ENCODE measurements at regions not wholly inside any gene's neighbourhood (a gene's known extent, or its start where the extent isn't known, plus 50 kb on each side); places are given as distances from the start of the nearest gene placed in this dataset.
A peak's percentile ranks its signal among the peaks of the same experiment; 100 is the strongest.

DNA sequence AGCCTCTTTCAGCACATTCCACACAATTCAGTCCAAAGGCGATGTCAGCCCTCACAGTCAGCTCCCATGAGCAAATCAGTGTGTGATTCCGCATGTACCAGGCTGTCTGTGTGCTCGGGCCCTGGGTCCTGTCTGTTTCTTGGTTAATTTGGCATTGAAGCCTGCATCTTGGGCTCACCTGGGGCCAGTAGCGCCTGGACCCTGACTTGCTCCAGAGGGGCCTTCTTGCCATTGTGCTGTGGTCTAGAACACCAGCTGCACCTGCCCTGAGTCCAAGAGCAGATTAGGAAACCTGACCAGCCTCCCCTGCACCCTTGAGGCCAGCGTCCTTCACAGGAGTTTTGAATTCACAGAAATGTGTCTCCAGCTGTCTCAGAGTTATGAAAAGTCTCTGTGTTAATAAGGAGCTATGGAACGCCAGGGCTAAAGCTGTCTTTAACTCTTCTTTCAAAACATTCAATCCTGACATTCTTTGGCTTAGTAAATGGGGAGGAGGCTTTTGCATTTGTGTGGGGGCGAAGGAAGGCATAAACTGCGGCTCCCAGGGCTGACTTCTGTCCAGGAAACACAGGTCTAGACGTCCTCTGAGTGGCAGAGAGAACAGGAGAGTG, 102.2 kb downstream of the ARF6 start:
- no peak for FAIRE-seq
- DNase-seq (ENCODE audit: low spot score in 2 of 2), result no peak

DNA sequence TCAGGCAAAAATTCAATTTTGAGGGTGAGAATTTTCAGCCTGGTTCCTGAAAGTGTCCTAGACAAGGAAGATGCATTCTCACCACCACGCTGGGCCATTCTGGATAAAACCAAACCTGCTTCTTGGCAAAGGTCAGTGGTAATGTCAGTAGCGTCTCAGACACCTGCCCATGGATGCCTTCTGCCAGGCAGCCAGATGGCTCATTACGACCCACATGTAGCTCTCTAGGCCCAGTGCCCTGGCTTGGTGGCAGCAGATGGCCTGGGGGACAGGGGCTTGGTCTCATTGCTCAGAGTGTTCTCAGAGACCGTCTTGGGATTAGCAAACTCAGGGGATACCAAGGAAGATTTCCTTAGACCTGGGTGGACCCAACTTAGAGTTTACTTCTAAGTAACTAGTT, 105.1 kb downstream of the ARF6 start:
- FAIRE-seq (no peak), DNase-seq (ENCODE audit: low spot score in 2 of 2) (no peak)

DNA sequence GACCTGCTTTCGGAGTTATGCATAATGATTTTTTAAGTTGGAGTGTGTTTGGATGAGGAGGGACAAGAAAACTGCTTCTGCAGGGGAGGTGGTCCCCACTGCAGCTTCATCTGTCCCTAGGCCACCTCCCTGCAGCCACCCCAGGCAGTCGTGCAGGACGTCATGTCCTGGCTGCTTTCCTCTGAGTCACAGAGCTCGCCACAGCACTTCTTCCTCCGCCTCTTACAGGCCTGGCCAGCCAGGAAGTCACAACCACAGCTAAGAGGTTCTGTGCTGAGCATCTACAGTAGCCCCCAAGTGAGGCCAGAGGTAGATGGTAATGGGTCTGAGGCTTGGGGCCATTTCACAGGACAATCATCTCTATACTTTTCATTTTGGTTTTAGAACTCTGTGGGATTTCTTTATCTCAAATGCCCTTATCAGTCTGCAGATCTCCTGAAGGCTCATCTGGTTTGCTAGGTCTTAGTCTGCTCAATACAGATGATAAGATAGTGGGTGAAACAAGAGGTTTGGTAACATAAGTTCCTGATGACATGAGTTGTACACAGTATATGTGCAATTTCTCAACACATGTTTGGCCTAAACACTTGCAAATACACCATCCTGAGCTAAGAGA, 106.4 kb downstream of the ARF6 start:
- DNase-seq (ENCODE audit: low spot score in 2 of 2) (peak in 1 of 2 donors; percentile 65), FAIRE-seq (no peak)

DNA sequence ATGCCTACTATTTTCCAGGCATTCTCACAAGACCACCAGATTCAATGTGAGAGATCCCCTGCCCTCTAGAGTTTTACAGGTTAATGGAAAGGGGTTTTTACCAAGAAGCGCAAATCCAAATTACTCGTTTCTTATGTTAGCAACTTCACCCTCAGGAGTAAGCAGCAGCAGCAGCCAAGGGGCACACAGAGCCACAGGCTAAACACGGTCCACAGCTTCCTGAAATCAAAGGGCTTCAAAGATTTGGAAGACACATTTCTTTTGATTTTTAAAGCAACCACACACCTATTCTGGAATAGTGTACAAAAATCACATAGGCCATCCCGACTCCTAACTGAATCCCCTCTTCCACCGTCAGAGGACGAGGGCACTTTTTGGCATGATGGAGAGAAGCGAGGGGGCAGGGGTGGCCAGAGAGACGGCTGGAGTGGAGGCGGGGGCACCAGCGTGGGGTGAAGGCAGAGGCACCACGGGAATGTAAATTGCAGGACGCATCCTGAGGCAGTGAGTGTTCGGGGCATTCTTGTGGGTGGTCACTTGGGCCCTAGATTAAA, 107.0 kb downstream of the ARF6 start:
- DNase-seq (ENCODE audit: low spot score in 2 of 2) (no peak), FAIRE-seq (no peak)

DNA sequence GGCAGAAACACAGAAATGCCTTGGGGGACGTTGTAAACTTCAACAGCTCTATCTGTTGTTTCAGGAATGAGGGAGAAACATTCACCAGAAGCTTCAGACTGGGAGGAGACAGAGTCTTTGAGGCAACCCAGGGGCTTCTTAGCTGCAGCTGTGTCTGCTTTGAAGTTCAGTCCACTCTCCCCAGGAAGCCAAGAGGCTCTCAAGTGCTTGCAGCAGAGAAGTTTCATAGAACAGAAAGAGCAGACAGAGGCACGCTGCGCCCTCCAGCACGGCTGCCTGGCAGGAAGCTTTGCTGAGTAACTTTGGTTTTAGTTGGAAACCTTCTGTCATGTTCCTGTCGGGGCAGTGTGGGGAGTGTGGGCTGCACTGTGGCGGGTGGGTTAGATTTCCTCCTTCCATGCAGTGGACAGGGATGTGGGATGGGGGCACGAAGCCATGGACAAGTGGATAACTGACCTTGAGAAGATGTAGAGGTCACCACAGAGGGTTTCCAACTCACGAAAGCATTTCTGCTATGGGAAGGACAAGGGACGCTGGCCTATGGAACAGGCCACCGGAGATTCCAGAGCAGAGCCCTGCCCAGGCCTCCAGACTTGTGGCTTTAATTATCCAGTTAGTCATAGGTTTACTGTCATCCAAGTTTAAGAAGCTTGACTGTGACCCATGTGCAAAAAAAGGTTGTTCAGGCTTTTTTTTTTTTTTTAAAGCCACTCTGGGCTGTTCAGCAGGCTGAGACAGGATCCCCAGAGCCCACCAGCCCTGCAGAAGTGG, 107.7 kb downstream of the ARF6 start:
- DNase-seq (ENCODE audit: low spot score in 2 of 2) (peak in 1 of 2 donors; percentile 42), FAIRE-seq (no peak)

DNA sequence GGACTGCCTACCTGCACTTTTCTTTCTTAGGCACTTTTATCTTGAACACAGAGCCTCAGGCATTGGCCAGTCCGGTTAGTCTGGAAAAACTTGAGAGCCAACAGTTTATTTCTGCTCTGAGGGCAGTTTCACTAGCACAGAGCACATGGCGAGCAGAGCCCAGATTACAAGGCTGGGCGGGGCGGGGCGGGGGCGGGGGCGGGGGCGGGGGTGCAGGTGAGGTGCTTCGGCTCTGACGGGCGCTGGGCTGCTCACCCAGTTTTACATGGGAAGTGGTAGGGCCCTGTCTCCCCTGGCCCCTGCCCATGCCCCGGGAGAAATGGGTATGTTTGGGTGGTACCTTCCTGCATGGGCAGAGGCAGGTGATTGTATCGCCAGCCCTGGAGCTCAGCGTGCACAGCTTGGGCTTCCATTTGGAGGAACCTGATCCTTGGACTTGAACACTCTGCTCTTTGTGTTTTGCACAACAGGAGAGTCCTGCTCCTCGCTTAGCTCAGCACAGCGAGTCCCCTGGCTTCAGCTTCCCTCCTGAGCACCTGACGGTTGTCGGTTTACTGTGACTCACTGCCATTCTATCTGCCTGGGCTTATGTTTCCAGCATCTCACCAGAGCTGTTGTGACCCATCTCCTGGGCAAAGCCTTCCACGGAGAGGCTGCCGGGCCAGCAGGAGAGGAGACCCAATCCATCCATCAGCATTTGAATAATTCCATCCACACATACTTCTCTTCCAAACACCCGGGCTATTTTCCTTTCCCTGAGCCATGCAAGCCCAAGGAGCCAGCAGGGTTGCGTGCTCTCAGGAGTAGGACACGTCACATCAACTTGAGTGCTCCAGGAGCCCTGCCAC, 108.5 kb downstream of the ARF6 start:
- FAIRE-seq, result no peak
- no peak for DNase-seq (ENCODE audit: low spot score in 2 of 2)

DNA sequence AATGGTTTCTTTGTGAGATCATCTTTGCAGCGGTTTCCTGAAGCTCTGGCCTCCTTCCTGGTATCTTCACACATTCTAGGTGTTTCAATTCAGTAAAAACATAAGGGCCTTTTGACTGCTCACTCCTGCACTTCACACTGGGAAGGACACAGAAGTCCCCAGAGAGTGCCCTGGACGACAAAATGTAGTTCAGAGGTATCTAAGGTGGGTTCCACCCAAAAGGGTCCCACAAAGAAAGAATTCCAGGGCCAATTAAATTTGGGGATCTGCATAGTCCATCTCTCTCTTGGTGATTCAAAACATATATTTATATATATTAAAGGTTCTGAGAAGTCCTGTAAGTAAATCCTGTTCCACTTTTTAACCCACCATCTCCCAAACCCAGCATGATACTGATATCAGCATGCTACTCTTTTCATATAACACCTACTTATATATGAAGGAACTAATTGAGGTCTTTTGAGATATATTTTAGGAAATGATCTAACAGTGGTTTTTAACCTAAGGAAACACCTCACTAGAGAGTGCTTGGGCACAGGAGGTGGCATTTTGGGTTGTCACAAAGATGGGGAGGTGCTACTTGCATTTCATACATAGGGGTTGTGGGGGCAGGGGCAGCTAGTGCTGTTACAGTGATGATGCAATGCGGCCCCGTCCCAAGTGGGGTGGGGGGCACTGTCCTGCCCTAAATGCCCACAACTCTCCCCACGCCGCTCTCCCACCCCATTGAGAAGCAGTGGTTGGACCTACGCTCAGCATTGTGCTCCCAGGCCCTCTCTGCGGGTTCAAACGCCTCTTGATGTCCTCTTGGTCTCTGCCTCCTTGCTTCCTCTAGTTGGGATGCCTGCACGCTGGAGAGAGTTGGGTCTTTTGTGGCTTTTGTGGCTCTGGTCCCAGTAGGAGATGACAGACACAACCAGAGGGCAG, 109.4 kb downstream of the ARF6 start:
- DNase-seq (ENCODE audit: low spot score in 2 of 2) (no peak), FAIRE-seq (no peak)

DNA sequence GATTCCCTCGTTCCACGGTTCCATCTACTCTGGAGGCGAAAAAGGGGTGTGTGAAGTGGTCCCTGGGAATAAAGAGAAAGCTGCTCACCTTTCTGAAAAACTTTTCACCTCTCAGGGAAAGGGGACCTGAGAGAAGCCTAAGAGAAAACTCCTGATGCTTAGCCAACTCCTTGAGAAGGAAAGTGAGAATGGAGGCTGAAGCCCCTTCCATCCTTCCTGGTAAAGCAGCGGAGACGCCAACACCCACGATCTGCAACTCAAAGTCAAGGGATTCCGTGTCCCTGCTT, 110.0 kb downstream of the ARF6 start:
- FAIRE-seq, result no peak
- no peak for DNase-seq (ENCODE audit: low spot score in 2 of 2)

DNA sequence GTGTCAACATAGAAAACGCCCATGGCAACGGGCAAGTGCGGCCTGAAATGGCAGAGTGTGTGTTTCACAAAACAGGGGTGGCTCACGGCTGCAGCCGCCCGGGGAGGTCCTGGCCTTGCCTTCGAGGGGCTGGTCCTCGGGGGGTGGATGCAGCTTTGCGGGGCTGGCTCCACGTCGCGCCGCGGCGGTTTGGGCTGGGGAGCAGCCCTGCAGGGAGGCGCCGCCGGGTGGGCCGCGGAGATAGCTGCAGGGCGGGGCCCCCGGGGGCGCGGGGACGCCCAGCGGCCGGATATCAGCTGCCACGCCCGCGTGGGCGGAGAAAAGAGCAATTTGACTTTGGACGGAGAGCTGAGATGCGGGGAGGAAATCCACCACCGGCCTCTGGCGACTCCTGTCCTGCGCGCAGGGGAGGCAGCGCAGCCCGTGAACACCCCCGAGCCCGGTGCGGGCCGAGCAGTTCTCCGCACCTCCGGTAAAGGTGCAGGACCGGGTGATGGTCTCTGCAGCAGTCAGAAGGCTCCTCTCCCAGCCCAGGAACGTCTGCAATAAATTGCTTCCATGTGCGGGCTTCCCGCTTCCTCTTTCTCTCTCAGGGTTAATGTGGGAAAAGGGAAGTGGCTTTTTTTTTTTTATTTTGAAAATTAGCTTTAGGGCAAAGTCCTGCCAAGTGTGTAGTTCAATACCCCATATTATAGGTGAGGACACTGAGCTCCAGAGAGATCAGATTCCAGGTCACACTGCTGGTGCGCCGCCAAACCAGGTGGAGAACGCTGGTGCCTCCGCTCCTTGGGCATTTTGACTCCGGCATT, 110.5 kb downstream of the ARF6 start:
- DNase-seq (ENCODE audit: low spot score in 2 of 2), result peak in 1 of 2 donors; percentile 73
- FAIRE-seq, result no peak

DNA sequence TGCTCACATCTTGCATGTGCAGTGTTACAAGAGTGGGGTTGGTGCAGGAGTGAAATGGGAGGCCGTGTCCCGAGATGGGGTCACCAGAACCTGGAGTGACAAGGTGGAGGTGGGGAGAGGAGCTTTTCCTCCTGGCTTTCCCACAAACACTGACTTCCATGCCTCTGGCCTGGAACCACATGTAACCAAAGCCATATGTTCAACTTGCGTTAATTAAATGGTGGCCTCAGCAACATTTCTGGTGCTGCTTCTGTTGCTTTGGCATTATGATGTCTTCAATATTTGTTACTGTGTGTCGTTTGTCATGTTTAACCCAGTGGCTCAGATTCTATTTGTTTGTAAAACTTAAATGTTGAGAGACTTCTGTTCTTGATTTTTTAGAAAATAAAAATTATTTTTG, 110.2 kb downstream of the VCPKMT start:
- FAIRE-seq (no peak), DNase-seq (ENCODE audit: low spot score in 2 of 2) (no peak)

DNA sequence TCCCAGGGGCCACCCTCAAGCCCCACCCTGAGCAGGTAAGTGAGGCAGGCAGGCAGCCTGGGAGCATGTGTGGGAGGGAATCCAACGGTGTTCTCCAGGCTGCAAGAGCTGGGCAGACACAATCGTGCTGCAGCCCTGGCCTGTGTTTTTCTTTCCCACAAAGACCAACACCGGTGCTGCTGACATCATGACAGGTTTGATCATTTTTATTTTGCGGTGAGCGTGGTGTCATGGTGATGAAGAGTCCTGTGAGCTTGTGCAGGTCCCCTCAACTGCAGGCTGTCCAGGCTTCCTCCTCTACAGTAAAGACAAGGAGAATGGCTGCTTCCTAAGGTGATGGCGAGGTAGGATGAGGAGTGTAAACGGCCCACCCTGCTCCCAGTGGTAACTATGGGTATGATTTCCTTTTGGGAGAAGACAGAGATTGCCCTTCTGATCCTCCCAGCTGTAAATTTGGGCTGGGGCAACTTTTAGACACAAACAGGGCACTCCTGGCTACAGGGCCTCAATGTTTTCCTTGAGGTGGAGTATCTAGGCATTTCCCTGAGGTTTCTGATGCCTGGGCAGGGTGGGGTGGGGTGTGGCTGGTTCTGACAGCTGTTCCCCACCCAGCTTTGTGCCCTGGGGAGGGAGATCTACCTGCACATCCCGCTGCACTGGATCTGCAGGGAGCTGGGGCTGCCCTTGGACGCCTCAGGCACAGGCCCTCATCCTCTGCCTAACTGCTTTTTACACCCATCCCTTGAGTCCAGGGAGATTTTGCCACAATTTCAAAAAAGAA, 109.1 kb downstream of the VCPKMT start:
- FAIRE-seq (no peak), DNase-seq (ENCODE audit: low spot score in 2 of 2) (no peak)

DNA sequence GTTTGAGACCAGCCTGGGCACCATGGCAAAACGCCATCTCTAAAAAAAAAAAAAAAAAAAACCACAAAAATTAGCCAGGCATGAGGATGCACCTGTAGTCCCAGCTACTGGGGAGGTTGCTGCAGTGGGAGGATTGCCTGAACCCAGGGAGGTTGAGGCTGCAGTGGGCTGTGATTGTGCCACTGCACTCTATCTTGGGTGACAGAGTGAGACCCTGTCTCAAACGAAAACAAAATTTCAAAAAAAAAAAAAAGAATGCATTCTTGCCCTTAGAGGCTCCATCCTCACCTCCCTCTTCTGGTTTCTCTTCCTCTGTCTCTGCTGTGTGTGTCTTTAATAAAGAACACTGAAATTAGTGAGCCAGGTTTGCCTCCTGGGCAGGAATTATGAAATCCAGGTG, 107.8 kb downstream of the VCPKMT start:
- no peak for FAIRE-seq
- DNase-seq (ENCODE audit: low spot score in 2 of 2), result no peak

DNA sequence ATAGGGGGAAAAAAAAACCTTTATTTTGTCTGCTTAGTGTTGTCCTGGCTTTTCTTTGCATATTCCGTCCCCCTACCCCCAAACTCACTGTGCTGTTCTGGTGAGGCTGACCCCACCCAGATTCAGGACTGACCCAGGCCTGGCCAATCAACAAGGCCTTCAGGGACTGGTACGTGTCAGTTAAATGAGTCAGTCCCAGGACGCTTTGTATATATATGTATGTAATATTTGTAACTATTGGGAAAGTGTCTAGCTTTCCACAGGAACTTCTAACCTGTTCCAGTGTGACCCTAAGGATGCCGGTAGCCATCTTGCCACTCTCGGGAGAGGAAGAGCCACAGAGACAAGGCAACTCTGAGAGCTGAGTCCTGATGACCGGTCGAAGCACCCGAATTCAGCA, 107.4 kb downstream of the VCPKMT start:
- DNase-seq (ENCODE audit: low spot score in 2 of 2) (no peak), FAIRE-seq (no peak)

DNA sequence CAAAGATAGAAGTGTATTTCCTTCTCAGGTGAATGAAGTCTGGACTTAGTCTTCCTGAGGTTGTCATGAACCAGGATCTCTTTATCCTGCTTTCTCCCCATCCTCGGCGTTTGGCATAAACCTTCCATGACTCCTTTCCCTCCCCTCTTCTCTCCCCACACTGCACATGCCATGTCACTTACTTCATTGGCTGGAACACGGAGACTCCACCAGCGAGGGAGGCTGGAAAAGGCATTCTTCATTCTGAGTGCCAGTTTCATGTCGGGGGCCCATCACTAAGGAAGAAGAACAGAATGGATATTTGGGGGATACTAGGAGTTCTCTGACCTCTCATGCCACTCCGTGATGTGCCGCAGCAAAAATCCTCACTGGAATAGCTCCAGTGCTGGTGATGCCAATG, 105.6 kb downstream of the VCPKMT start:
- no peak for FAIRE-seq
- no peak for DNase-seq (ENCODE audit: low spot score in 2 of 2)

DNA sequence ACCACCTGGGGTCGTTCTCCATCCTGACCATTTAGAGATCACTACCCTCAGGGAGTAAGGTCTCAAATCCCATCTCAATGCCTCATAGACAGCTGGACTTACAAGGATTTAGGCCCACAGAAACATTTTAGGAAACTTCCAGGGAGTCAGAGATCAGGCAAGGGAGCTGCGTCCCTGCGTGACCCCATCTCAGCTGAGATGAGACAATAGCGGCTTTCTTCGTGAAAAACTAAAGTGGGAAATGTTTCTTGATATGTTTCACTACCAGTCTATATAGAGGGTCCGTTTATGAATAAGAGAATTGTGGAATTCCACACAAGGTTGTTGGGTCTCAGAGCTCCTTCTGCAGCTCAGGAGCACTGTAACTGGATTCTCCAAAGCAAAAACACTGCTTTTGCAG, 105.1 kb downstream of the VCPKMT start:
- DNase-seq (ENCODE audit: low spot score in 2 of 2) (no peak), FAIRE-seq (no peak)

DNA sequence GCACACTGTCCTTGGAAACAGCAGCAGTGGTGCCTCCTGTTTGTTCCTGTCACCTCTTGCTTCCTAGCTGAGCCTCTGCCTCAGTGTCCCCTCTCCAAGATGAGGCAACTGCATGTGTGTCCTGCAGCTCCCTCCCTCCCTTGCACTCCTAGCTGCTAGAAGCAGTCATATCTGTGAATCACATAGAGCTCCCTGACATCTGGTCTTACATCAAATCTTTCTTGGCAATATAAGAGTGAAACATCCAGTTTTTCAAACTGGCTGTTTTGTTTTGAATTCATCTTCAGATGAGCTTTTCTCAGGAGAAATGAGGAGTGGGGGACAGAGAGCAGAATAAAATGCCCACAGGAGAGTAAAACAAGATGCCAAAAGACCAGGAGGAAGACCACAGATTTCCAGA, 103.7 kb downstream of the VCPKMT start:
- no peak for FAIRE-seq
- DNase-seq (ENCODE audit: low spot score in 2 of 2), result no peak

DNA sequence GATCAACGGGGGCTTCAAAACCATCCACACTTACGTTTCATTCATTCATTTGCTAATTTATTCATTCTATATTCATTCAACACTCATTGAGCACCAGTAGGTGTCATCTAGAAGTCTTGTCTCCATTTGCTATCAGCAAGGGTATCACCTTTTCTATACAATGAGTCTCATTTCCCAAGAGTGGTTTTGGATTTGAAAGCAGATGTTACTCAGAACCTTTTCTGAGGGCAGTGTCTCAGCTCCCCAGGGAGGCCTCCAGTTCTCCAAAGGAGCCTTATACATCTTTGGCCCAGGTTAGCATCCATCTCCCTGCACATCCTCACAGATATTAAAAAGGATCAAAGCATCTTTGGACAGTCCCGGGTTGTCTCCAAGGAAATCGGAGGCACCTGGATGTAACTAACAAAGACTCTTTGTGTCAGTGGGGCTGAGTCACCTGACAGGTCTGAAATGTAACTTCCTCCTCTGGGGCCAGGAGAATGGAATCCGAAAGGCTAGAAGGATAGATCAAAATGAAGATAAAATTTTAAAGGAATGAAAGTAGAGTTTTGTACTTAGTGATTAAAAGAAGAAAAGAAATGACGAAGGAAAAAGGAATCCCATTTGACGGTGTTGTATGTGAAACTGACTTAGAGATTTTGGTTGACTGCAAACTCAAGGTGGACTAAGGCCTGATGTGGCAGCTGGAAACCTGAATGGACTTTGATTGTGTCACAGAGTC, 103.0 kb downstream of the VCPKMT start:
- no peak for FAIRE-seq
- no peak for DNase-seq (ENCODE audit: low spot score in 2 of 2)

DNA sequence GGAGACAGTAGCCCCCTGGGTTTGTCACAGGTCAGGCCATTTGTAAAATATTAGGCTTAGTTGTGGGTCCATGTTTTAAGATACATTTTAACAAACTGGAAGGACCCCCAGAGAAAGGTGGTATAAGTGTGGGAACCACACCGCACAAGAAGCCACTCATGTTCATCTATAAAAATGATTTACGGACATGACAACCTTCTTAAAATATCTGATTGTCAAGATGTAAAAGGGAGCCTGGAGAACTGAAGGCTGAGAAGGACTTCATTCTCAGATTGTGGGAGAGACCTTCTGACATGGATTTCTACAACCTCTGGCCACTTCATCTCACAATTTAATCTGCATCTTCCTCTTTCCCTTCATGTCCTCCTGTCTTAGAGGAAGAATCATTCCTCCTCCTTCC, 102.4 kb downstream of the VCPKMT start:
- no peak for DNase-seq (ENCODE audit: low spot score in 2 of 2)
- FAIRE-seq, result no peak

All from frontal cortex (tissue), 3 donors.